K562 (cell line): ENCODE measurements at regions not wholly inside any gene's neighbourhood (a gene's known extent, or its start where the extent isn't known, plus 50 kb on each side); places are given as distances from the start of the nearest gene placed in this dataset.

Source experiments
- CHD2 ChIP-seq: IDR thresholded peaks from 2 replicates; pipeline ENCODE4 v1.6.1; 2011; ENCODE audit warnings: low read depth, low read length
- CTCF ChIP-seq, 3 experiments: IDR thresholded peaks in 2 of 3; conservative IDR thresholded peaks in 1 of 3; 2 replicates each; pipeline ENCODE4 v1.5.1; 2011 to 2012; ENCODE audit warnings: low read length in 3 of 3, mild to moderate bottlenecking in 3 of 3, control low read depth in 2 of 3, improper control_type of control experiment in 1 of 3, inconsistent platforms in 1 of 3, low read depth in 1 of 3, mixed read lengths in 1 of 3, moderate library complexity in 1 of 3; ENCODE audit not compliant: insufficient read depth in 2 of 3
- EZH2 ChIP-seq: IDR thresholded peaks from 2 replicates; pipeline ENCODE4 v1.6.1; 2012; ENCODE audit warnings: low read depth, mild to moderate bottlenecking, inconsistent platforms, low read length, borderline replicate concordance
- FIP1L1 ChIP-seq: fragments of 200-400 bp; formaldehyde crosslinking; IDR thresholded peaks from 2 replicates; pipeline ENCODE4 v1.6.1; 2018; ENCODE audit warnings: mild to moderate bottlenecking, low read depth, low read length; ENCODE audit not compliant: poor library complexity, severe bottlenecking
- POLR2A ChIP-seq: fragments of 450-650 bp; conservative IDR thresholded peaks from 2 replicates; pipeline ENCODE4 v1.6.1; 2016
- RFX5 ChIP-seq: IDR thresholded peaks from 2 replicates; pipeline ENCODE4 v1.6.1; 2011; ENCODE audit warnings: low read depth, mild to moderate bottlenecking, improper control_type of control experiment, low read length
- ZBTB12 ChIP-seq: fragments of 250-450 bp; sonication (Bioruptor Pico); IDR thresholded peaks from 2 replicates; pipeline ENCODE4 v1.4.0; 2020
- ZBTB8A ChIP-seq: fragments of 450-650 bp; IDR thresholded peaks from 2 replicates; pipeline ENCODE4 v1.6.1; 2018; ENCODE audit warnings: mild to moderate bottlenecking, moderate library complexity; ENCODE audit not compliant: partially characterized antibody
- ZNF232 ChIP-seq: sonication (generic); formaldehyde crosslinking; IDR thresholded peaks from 2 replicates; pipeline ENCODE4 v1.8.0; 2022; ENCODE audit warnings: mild to moderate bottlenecking, missing genetic modification reagents

DNA sequence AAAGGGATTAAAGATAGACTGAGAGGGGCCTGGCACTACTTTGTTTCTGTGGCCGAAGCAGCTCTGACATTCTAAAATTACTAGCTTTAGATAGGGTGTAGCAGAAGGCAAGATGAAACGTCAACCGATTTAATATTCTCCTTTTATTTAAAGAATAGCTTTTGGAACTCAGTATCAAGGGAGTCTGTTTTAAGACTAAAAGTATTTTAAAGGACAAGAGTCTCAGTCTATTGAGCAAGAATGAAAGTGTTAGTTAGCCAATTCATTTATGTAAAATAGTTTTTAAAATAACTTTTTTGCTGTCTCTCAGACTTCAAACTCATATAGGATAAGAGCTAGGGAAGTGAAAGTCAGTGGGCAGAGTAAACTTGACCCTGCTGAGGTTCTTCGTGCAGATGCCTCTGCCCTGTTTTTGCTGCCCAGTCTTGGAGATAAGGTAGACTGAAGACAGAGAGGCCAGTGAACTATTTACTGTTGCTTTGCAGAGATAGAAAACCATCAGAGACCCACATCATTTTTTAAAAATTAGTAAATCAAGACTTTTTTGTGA, 1090.9 kb downstream of the ROBO2 start:
- no peak for TF ChIP-seq FIP1L1
- no peak for TF ChIP-seq ZNF232 (CRISPR knock-in tag)
- no peak for TF ChIP-seq CTCF (IDR thresholded peaks at IDR 0.05 in 2 of 3, conservative IDR thresholded peaks at IDR 0.05 in 1 of 3; ENCODE audit: insufficient read depth in 2 of 3, low read depth in 1 of 3, low read length in 3 of 3)
- TF ChIP-seq POLR2A: no peak
- no peak for TF ChIP-seq ZBTB12 (CRISPR knock-in tag)
- no peak for TF ChIP-seq ZBTB8A
- TF ChIP-seq CHD2: no peak
- TF ChIP-seq RFX5: no peak
- TF ChIP-seq EZH2: no peak
